Esophagus squamous epithelium (tissue), 4 donors: ENCODE measurements at regions not wholly inside any gene's neighbourhood (a gene's known extent, or its start where the extent isn't known, plus 50 kb on each side); places are given as distances from the start of the nearest gene placed in this dataset.

Source experiments
- POLR2A ChIP-seq, 4 donors: fragments of 450-650 bp; IDR thresholded peaks; one replicate each; pipeline ENCODE4 v1.6.1; 2017; ENCODE audit warnings: antibody characterized with exemption in 4 of 4, mild to moderate bottlenecking in 4 of 4, moderate library complexity in 3 of 4
- TF ChIP-seq, protein P1 (sequence below), 6 experiments: fragments of 450-650 bp in 4 of 6; fragments of 200-600 bp in 2 of 6; sonication (generic) in 2 of 6; IDR thresholded peaks; one replicate each; pipeline ENCODE4 v1.5.1; 2016 to 2019; ENCODE audit warnings: antibody characterized with exemption in 6 of 6, mild to moderate bottlenecking in 4 of 6, moderate library complexity in 4 of 6

DNA sequence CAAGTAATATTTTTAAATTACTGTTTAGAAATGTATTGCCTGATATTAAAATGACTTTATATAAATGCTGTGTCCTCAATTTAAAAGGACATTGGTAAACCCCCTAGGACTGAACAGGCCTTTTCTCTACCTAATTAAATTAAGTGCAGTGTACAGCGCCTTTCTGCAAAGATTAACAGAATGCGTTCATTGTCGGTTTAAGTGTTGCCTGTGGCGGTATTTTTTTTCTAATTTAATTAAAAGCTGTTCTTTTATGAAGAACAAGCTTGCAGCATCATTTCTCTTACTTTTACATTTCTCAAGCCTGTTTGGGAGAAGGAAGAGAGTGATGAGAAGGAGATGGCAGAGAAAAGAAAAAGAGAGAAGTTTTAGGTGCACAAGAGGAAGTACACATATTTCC is 344.9 kb downstream of the CPS1 start:
- TF ChIP-seq, protein P1, sequence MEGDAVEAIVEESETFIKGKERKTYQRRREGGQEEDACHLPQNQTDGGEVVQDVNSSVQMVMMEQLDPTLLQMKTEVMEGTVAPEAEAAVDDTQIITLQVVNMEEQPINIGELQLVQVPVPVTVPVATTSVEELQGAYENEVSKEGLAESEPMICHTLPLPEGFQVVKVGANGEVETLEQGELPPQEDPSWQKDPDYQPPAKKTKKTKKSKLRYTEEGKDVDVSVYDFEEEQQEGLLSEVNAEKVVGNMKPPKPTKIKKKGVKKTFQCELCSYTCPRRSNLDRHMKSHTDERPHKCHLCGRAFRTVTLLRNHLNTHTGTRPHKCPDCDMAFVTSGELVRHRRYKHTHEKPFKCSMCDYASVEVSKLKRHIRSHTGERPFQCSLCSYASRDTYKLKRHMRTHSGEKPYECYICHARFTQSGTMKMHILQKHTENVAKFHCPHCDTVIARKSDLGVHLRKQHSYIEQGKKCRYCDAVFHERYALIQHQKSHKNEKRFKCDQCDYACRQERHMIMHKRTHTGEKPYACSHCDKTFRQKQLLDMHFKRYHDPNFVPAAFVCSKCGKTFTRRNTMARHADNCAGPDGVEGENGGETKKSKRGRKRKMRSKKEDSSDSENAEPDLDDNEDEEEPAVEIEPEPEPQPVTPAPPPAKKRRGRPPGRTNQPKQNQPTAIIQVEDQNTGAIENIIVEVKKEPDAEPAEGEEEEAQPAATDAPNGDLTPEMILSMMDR (IDR thresholded peaks at IDR 0.05): no peak
- TF ChIP-seq POLR2A (IDR thresholded peaks at IDR 0.05): no peak
